GM10248 (cell line): ENCODE measurements at regions not wholly inside any gene's neighbourhood (a gene's known extent, or its start where the extent isn't known, plus 50 kb on each side); places are given as distances from the start of the nearest gene placed in this dataset.

ENCODE experiments used
- CTCF ChIA-PET: fragments of 300-600 bp; sonication (Branson Sonifier 250); formaldehyde crosslinking; extraction: SDS; loops from one replicate; lab custom pipeline; 2021; ENCODE audit warnings: antibody characterized with exemption; lab: Yijun Ruan, JAX
- POLR2A ChIA-PET: fragments of 350-650 bp; sonication (Branson Sonifier 250); formaldehyde crosslinking; extraction: SDS; loops from one replicate; lab custom pipeline; 2020; ENCODE audit warnings: antibody characterized with exemption; lab: Yijun Ruan, JAX
- DNase-seq: peaks from one replicate; pipeline ENCODE4 v3.0.0; 2012; ENCODE audit errors: extremely low spot score
- TF ChIP-seq, protein P1 (sequence below): IDR thresholded peaks from 2 replicates; pipeline ENCODE4 v1.5.1; 2012; ENCODE audit warnings: mild to moderate bottlenecking, low read depth; ENCODE audit errors: extremely low read depth, missing control alignments, control extremely low read depth

- no peak for DNase-seq
- TF ChIP-seq, protein P1, sequence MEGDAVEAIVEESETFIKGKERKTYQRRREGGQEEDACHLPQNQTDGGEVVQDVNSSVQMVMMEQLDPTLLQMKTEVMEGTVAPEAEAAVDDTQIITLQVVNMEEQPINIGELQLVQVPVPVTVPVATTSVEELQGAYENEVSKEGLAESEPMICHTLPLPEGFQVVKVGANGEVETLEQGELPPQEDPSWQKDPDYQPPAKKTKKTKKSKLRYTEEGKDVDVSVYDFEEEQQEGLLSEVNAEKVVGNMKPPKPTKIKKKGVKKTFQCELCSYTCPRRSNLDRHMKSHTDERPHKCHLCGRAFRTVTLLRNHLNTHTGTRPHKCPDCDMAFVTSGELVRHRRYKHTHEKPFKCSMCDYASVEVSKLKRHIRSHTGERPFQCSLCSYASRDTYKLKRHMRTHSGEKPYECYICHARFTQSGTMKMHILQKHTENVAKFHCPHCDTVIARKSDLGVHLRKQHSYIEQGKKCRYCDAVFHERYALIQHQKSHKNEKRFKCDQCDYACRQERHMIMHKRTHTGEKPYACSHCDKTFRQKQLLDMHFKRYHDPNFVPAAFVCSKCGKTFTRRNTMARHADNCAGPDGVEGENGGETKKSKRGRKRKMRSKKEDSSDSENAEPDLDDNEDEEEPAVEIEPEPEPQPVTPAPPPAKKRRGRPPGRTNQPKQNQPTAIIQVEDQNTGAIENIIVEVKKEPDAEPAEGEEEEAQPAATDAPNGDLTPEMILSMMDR, result no peak
- ChIA-PET POLR2A (no interaction called here), CTCF (interaction anchor here (1.0 to 1.7 kb wide), 2 partner anchors 18 to 19 kb away, joined by 3 to 7 read pairs; no protein-coding TSS in a partner anchor)
Measured at GRCh38 chr15:53323191-53323590, 436.3 kb downstream of the WDR72 start.

DNA sequence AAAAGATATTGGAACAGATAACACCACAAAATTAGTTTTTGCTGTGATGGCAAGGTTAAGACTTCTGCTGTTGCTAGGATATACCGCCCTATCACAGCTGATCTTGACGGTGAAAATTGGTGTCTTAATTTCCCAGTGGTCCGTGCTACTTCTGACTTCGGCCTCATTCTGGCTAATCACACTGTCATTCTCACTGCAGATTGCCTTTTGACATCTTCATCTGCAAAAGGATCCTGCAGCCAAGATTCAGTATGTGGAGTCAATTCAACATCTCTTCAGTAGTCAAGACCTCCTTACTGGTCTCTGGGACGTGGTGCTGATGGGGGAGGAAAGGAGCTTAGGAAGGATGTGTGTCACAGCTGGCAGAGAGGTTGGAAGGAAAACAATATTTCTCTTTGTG is 438.6 kb downstream of the WDR72 start:
- TF ChIP-seq, protein P1, result no peak

DNA sequence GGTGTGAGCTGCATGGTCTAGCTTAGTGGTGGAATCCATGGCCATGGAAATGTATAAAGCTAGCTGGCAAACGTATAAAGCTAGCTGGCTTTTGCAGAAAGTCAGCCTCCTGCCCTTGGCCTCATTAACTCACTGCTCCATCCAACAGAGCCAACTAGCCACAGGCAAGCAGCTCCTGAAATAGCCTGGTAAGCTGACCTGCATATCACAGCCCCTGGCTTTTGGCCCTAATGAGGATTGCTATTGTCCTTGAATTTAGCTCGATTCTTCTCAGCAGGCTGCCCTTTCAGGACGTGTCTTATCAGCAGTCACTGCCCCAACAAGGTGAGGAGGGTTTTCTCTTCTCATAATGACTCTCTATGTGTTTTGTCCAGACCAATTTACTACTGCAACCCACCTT is 446.8 kb downstream of the WDR72 start:
- DNase-seq, result no peak

More for the DNA sequence above, 438.6 kb downstream of the WDR72 start:
- no peak for DNase-seq
- ChIA-PET POLR2A (no interaction called here), CTCF (no interaction called here)

GRCh38 chr15:53310709-53311108 is 448.8 kb downstream of the WDR72 start:
- DNase-seq, result no peak
- ChIA-PET CTCF (no interaction called here), POLR2A (no interaction called here)
- TF ChIP-seq, protein P1, result no peak

More for the DNA sequence above, 446.8 kb downstream of the WDR72 start:
- TF ChIP-seq, protein P1, result no peak
- POLR2A ChIA-PET, result no interaction called here
- CTCF ChIA-PET, result interaction anchor here (1.3 kb wide), 1 partner anchor 25 kb away, joined by 3 read pairs; no protein-coding TSS in a partner anchor

GRCh38 chr15:53307952-53308624 is 451.4 kb downstream of the WDR72 start:
- ChIA-PET CTCF (interaction anchor here (1.4 kb wide), 1 partner anchor 14 kb away, joined by 3 read pairs; no protein-coding TSS in a partner anchor), POLR2A (no interaction called here)
- TF ChIP-seq, protein P1, result no peak
- DNase-seq, result no peak

DNA sequence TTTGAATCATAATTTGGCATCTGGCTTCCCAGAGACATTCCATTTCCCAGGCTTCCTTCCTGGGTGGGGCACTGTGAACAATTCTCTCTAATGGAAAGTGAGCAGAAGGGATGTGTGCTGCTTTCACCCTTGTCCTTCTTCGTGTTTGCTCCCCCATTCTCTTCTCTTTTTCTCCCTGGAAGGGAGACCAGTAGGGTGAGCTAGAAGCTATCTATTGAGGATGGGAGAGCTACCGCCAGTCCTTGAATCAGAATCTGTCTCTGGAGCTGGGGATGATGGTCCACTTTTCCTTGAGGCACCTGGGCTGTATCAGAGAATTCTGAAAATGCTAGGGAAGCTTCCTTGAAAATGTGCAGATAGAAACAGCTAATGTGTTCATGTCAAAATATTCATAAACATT is 453.9 kb downstream of the WDR72 start:
- ChIA-PET POLR2A (no interaction called here), CTCF (interaction anchor here (1.9 kb wide), 1 partner anchor 18 kb away, joined by 7 read pairs; no protein-coding TSS in a partner anchor)
- TF ChIP-seq, protein P1, result no peak
- no peak for DNase-seq
